ENCODE measurements at regions not wholly inside any gene's neighbourhood (a gene's known extent, or its start where the extent isn't known, plus 50 kb on each side); places are given as distances from the start of the nearest gene placed in this dataset.

DNA sequence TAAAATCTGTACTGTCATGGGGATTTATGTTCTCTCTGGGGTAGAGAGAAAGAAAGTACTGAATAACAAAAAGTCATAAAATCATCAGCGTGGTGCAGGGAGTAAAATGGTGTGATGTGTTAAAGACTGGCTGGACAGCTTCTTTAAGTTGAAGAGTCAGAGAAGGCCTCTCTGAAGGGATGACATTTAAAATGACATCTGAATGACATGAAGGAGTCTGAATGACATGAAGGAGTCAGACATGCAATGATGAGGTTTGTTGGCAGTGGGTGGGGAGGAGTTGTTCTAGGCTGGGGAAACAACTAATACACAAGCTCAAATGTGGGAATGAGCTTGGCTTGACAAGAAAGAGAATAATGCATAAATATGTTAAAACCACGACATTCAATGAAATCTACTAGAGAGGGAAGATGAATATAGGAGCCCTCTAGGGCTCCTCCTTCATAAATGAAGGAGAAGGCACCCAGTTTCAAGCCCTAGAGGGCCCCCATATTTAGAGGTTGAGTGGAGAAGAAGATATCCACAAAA, 63.9 kb upstream of the KIT start:
- ChIA-PET CTCF (ENCODE audit: partially characterized antibody) (interaction anchor here (0.6 to 1.0 kb wide), 2 partner anchors 9 to 227 kb away, joined by 3 read pairs; no protein-coding TSS in a partner anchor), POLR2A (ENCODE audit: partially characterized antibody) (no interaction called here)
- WGBS, 2 experiments (ENCODE audit: extremely low coverage in 1 of 2, insufficient coverage in 1 of 2, insufficient read length in 1 of 2, insufficient replicate concordance in 2 of 2, low coverage in 1 of 2, low lambda C conversion rate in 2 of 2, missing lambda C conversion rate in 1 of 2) = 84% methylated on average over 2 of the region's 2 CpGs; no CpG with 5 or more reads in 1 of the 2 experiments

More for the DNA sequence above, 63.9 kb upstream of the KIT start:
- Histone ChIP-seq H4K20me1 (replicated peaks in 1 of 2; ENCODE audit: control insufficient read depth in 1 of 2, insufficient read depth in 2 of 2, low read length in 2 of 2) (no peaks in the 10 kb centered on the region), H3K27ac (ENCODE audit: low read depth, low read length) (no peak overlapping the region), H3K9me3 (ENCODE audit: insufficient read depth in 2 of 2, low read depth in 1 of 2, low read length in 1 of 2) (no peaks in the 10 kb centered on the region), H3K23me2 (ENCODE audit: low read depth, low read length) (no peaks in the 10 kb centered on the region), H2AK5ac (ENCODE audit: low read depth, low read length) (no peak overlapping the region), H4K91ac (replicated peaks; ENCODE audit: insufficient read length, low read length) (no peak overlapping the region), H2AFZ (ENCODE audit: low read length) (no peak overlapping the region), H3K4me3 (ENCODE audit: extremely low read depth in 1 of 4, insufficient read depth in 2 of 4, low read depth in 3 of 4, low read length in 4 of 4) (no peak overlapping the region), H3K79me1 (ENCODE audit: low read depth, low read length) (no peaks in the 10 kb centered on the region), H2BK12ac (ENCODE audit: low read depth, low read length) (no peak overlapping the region), H3K4me2 (ENCODE audit: insufficient read depth in 1 of 2, low read depth in 2 of 2, low read length in 2 of 2) (no peak overlapping the region), H2BK120ac (replicated peaks; ENCODE audit: low read depth, low read length) (no peak overlapping the region), H4K5ac (ENCODE audit: insufficient read length, low read depth, low read length) (no peak overlapping the region), H3K56ac (replicated peaks; ENCODE audit: insufficient read length, low read depth, low read length) (no peak overlapping the region), H3K14ac (ENCODE audit: insufficient read length) (no peak overlapping the region), H3K9ac (replicated peaks in 1 of 4; ENCODE audit: extremely low read depth in 1 of 4, low read depth in 3 of 4, low read length in 3 of 4) (no peak overlapping the region), H4K8ac (ENCODE audit: extremely low read depth, insufficient read depth, low read length) (no peak overlapping the region), H2BK15ac (ENCODE audit: low read length) (no peak overlapping the region), H3K4me1 (replicated peaks in 1 of 4; ENCODE audit: control insufficient read depth in 3 of 4, insufficient read depth in 4 of 4, low read length in 3 of 4) (no peaks in the 10 kb centered on the region), H3K23ac (ENCODE audit: insufficient read length) (no peak overlapping the region), H3K18ac (ENCODE audit: extremely low read depth, low read length) (no peak overlapping the region), H3K4ac (replicated peaks; ENCODE audit: insufficient read length, low read depth, low read length) (no peak overlapping the region), H2BK5ac (ENCODE audit: low read depth, low read length) (no peak overlapping the region), H2BK20ac (ENCODE audit: low read length) (no peak overlapping the region), H3K36me3 (ENCODE audit: control insufficient read depth in 2 of 4, insufficient read depth in 4 of 4, low read length in 3 of 4) (no peaks in the 10 kb centered on the region), H3K27me3 (replicated peaks in 1 of 4; ENCODE audit: control insufficient read depth in 3 of 4, extremely low read depth in 1 of 4, insufficient read depth in 3 of 4, low read length in 3 of 4) (no peaks in the 10 kb centered on the region), H3K79me2 (ENCODE audit: control insufficient read depth in 1 of 2, insufficient read depth in 2 of 2, low read length in 2 of 2) (no peaks in the 10 kb centered on the region)
- TF ChIP-seq BRCA1 (IDR thresholded peaks at IDR 0.05; ENCODE audit: low read depth, low read length) (no peak), CEBPB (IDR thresholded peaks at IDR 0.05; ENCODE audit: low read depth, low read length) (no peak), POLR2A (IDR thresholded peaks at IDR 0.05; ENCODE audit: control extremely low read depth in 1 of 2, low read depth in 2 of 2, low read length in 2 of 2) (no peak), TBP (IDR thresholded peaks at IDR 0.05; ENCODE audit: low read depth, low read length) (no peak), BCL11A (IDR thresholded peaks at IDR 0.05; ENCODE audit: low read depth in 2 of 2, low read length in 2 of 2) (no peak), CBX5 (IDR thresholded peaks at IDR 0.05; ENCODE audit: low read depth, low read length) (no peak), JUN (IDR thresholded peaks at IDR 0.05; ENCODE audit: low read depth, low read length) (no peak), POU5F1 (IDR thresholded peaks at IDR 0.05; ENCODE audit: low read depth, low read length) (no peak), PHF8 (conservative IDR thresholded peaks at IDR 0.05; ENCODE audit: low read depth, low read length) (no peak), EP300 (IDR thresholded peaks at IDR 0.05; ENCODE audit: borderline replicate concordance in 1 of 2, low read depth in 2 of 2, low read length in 2 of 2) (no peak), GABPA (IDR thresholded peaks at IDR 0.05; ENCODE audit: borderline replicate concordance, insufficient read depth, low read length) (no peak), TAF7 (optimal IDR thresholded peaks at IDR 0.05; ENCODE audit: borderline replicate concordance, low read depth, low read length) (no peak), ASH2L (IDR thresholded peaks at IDR 0.05; ENCODE audit: low read length) (no peak), SP4 (IDR thresholded peaks at IDR 0.05; ENCODE audit: low read length) (no peak), NRF1 (IDR thresholded peaks at IDR 0.05; ENCODE audit: low read depth, low read length) (no peak), SIN3A (conservative IDR thresholded peaks at IDR 0.05 in 1 of 2, IDR thresholded peaks at IDR 0.05 in 1 of 2; ENCODE audit: low read depth in 1 of 2, low read length in 2 of 2) (no peak)
- no peak for FAIRE-seq
- DNase-seq (ENCODE audit: low read depth in 1 of 2, low spot score in 2 of 2) = no peak
